Left renal cortex interstitium (tissue), 4 donors: ENCODE measurements at regions not wholly inside any gene's neighbourhood (a gene's known extent, or its start where the extent isn't known, plus 50 kb on each side); places are given as distances from the start of the nearest gene placed in this dataset.

Experiments
- DNase-seq, 4 donors: peaks; one replicate each; pipeline ENCODE4 v3.0.0-alpha.2; 2013; ENCODE audit warnings: low read depth in 4 of 4, low spot score in 2 of 4, missing footprints in 1 of 4

GRCh38 chr6:22394691-22395090 is 97.9 kb upstream of the PRL start:
- DNase-seq: no peak

- DNase-seq: no peak
Measured at GRCh38 chr6:22399693-22400092, 102.9 kb upstream of the PRL start.

- DNase-seq: no peak
Measured at GRCh38 chr6:22401206-22401605, 104.4 kb upstream of the PRL start.

- no peak for DNase-seq
Measured at GRCh38 chr6:22401932-22402331, 105.1 kb upstream of the PRL start.

GRCh38 chr6:22409486-22409885 is 112.7 kb upstream of the PRL start:
- DNase-seq: no peak

GRCh38 chr6:22411376-22412105 is 114.7 kb upstream of the PRL start:
- no peak for DNase-seq

GRCh38 chr6:22412994-22413393 is 116.2 kb upstream of the PRL start:
- DNase-seq: no peak

GRCh38 chr6:22413681-22414311 is 117.0 kb upstream of the PRL start:
- DNase-seq: no peak

- DNase-seq: no peak
Measured at GRCh38 chr6:22418714-22419113, 121.9 kb upstream of the PRL start.

GRCh38 chr6:22421198-22421597 is 124.4 kb upstream of the PRL start:
- DNase-seq: no peak

GRCh38 chr6:22424196-22424595 is 127.4 kb upstream of the PRL start:
- DNase-seq: no peak

GRCh38 chr6:22432060-22432459 is 135.2 kb upstream of the PRL start:
- no peak for DNase-seq

GRCh38 chr6:22433745-22434144 is 135.6 kb upstream of the HDGFL1 start:
- DNase-seq: no peak

- no peak for DNase-seq
Measured at GRCh38 chr6:22435151-22435550, 134.2 kb upstream of the HDGFL1 start.

- DNase-seq: no peak
Measured at GRCh38 chr6:22436134-22436533, 133.2 kb upstream of the HDGFL1 start.

GRCh38 chr6:22437665-22438064 is 131.7 kb upstream of the HDGFL1 start:
- DNase-seq: no peak

GRCh38 chr6:22442826-22443225 is 126.5 kb upstream of the HDGFL1 start:
- no peak for DNase-seq

GRCh38 chr6:22444330-22444729 is 125.0 kb upstream of the HDGFL1 start:
- no peak for DNase-seq

- no peak for DNase-seq
Measured at GRCh38 chr6:22445946-22446345, 123.4 kb upstream of the HDGFL1 start.

GRCh38 chr6:22447249-22448196 is 121.8 kb upstream of the HDGFL1 start:
- peak in 2 of 4 donors; percentile 15 to 27 for DNase-seq

GRCh38 chr6:22448291-22448711 is 121.1 kb upstream of the HDGFL1 start:
- DNase-seq: peak in 3 of 4 donors; percentile 30 to 77 (median 66)
